ENCODE measurements at regions not wholly inside any gene's neighbourhood (a gene's known extent, or its start where the extent isn't known, plus 50 kb on each side); places are given as distances from the start of the nearest gene placed in this dataset.
"Not testable (repeated sequence)": the region's sequence is repeated elsewhere in the genome, so short reads cannot be mapped to it uniquely, and the experiment has no call there.

DNA sequence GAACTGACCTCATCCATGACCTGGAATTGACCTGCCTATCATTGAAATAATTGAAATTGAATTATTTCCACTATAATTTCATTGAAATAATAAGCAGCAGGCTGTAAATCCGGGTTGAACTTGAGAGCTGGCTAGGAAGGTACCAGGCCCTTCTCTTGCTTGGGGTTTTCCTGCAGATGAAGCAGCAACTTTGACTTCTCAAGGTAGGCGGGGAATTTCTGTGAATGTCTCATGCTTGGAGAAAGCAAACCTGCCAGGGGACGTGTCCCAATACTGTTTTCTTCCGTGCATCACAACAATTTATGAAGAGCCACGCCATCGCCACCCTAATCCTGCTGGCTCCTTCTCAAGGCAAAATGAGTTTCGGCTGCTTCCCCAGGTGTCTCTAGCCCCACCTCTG, 97.5 kb upstream of the XYLT1 start:
- no peak for DNase-seq

DNA sequence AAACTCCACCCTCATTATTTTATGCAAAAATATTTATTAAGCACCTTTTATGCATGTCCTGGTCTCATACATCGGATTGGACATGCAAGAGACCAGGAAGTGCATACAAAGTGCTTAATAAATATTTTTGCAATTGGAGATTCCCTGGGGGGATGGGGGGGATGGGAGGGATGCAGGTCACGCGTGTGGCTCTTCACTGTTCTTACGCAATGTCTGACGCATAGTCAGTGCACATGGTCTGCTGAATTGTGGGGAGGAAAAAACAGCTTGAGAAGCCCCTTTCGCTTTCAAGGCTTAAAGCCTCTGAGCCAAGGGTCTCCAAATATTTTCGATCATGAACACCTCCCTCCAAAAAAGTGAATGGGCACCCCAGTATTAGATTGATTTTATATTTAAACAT, 96.7 kb upstream of the XYLT1 start:
- no peak for DNase-seq

DNA sequence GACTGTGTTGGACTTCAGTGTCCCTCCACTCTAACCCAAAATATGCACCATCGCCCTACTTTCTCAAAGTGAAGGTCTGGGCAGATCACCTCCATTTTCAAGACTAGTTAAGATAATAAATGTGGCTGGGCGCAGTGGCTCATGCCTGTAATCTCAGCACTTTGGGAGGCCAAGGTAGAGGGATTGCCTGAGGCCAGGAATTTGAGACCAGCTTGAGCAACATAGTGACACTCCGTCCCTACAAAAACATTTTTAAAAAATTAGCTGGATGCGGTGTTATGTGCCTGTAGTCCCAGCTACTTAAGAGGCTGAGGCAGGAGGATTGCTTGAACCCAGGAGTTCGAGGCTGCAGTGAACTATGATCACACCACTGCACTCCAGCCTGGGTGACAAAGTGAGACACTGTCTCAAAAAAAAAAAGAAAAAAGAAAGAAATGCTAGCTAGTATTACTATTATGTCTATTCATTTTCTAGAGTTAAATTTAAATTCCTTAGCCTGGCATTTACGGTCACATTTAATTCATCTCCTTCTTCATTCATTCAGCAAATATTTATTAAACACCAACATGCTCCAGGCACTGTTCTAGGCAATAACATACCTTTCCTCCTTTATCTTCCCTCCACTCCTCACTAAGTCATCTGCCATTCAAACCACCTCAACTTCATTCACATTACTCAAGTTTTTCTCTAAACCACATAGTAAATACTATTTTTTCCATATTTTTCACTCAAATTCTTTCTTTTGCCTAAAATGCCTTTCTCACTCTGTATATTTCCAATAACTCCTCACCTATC, 96.1 kb upstream of the XYLT1 start:
- no peak for DNase-seq

DNA sequence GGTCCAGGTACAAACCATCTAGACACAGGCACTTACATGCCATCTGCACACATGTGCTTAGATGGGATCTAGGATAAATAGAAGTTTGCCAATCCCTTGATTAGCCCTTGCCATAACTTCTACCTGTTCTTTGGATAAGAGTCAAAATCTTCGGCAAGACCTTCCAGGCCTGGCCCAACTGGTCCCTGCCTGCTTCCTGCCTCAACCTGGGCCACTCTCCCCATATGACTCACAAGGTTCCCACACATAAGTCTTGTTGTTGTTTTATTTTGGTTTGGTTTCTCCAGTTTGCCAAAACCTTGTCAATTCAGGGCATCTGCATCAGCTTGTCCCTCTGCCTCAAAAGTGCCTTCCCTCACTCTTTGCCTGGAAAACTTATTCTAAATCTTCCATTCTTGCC, 95.3 kb upstream of the XYLT1 start:
- no peak for DNase-seq

DNA sequence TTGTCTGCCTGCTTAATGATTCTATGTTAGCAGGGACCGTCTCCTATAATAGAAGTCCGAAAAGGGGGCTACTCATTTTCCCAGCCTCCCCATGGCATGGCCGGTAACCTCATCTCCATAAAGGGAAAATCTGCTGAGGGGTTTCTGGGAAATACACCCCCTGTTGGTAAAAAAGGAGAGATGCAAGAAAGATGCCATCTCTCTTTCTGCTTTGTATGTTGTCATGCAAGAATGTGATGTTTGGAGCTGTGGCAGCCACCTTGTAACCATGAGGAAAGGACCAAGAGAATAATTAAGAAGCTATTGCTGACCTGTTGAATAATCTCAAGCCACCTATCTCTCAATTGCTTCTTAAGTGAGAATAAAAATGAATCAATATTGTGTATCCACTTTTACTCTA, 94.8 kb upstream of the XYLT1 start:
- DNase-seq = no peak

DNA sequence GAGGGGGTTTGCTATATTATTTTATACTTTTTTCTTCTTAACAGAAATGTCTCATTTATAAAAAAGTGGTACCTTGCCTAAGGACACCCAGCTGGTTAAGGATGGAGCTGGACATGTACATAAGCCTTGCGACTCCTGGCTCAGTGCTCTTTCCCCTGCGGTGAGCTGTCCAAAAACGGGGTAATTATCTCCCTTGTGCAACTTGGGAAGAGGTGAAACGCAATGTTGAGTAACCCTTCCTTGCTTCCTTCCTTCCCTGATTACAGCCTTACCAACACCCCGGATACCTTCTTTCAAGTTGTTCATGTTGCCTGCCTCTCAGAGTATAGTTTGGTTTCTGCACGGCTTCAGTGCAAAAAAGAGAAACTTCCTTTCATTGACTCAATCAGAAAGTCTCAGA, 94.1 kb upstream of the XYLT1 start:
- no peak for DNase-seq

DNA sequence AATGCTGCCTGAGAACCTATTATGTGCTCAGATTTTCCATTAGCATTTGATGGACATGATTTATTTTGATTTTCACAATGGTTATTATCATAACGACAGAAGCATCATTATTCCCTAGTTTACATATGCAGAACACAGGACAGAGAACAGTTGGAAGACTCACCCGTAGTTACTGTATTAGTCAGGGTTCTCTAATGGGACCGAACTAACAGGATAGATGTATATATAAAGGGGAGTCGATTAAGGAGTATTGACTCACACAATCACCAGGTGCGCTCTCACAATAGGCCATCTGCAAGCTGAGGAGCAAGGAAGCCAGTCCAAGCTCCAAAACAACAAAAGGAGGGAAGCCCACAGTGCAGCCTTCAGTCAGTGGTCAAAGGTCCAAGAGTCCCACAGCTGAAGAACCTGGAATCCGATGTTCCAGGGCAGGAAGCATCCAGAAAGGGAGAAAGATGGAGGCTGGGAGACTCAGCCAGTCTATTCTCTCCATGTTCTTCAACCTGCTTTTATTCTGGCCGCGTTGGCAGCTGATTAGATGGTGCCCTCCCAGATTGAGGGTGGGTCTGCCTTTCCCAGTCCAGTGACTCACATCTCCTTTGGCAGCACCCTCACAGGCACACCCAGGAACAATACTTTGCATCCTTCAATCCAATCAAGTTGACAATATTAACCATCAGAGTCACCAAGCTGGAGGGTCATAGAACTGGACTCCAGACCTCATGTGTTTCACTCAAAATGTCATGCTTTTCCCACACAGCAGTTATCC, 92.7 kb upstream of the XYLT1 start:
- DNase-seq = no peak

DNA sequence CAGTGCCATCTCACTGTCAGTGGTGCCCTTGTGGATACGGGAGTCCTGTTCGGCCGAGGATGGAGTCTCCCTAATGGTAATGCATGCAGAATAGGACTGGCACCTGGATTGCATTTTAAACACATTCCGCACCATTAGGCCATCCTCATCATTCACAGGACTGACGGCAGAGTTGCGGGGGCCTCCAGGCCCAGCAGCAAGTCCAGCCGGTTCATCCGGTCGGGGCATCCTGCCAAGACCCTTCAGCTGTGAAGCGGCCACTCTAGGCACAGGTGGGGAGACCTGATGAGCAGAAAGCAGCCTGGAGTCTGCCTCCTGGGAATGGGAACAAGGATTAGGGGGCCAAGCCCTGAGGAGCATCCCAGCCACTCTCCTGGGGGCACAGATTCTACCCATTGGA, 90.3 kb upstream of the XYLT1 start:
- peak; percentile 94 for DNase-seq

DNA sequence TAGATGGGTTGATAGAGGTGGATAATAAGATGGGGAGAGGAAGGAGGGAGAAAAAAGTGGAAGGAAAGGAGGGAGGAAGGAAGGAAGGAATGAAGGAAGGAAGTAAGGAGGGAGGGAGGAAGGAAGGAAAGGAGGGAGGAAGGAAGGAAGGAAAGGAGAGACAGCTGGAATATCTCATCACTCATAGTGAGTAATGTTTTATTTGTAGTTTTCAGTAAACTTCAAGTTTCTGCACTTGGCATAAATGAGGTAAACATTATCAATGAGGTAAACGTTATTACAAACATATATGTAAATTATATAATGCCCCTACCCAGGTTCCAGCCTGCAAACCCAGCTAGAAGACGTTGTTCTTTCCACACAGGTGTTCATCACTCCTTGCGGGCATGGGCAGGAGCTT, 89.8 kb upstream of the XYLT1 start:
- DNase-seq = no peak

DNA sequence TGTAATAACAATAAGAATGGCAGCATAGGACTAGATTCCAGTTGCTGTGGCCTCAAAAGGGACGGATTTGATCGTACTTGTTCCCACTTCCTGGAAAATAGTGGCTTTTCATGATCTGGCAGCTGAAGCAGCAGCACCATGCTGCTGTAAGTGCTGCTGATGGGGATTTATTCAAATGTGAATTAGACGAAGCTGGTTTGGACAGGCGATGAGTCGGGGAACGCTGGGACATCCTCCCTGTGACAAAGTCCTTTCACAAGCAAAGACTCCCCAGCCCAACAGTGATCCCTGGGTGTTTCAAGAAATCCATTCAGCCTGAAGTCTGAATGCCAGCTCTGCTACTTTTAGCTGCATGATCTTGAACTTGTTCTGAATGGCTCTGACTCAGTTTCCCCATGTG, 88.6 kb upstream of the XYLT1 start:
- DNase-seq = no peak

DNA sequence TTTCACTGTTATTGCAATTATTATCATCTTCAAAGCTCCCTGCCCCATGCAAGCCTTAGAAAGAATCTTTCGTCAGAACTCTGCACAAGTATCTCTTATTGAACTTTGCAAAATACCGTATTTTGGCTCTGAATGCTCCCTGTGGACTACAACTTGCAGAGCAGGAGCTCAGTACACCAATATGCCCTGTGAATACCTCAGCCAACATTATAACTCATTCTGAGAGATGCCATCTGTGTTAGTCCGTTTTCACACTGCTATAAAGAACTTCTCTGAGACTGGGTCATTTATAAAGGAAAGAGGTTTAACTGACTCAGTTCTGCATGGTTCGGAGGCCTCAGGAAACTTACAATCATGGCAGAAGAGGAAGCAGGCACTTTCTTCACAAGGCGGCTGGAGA, 87.2 kb upstream of the XYLT1 start:
- no peak for DNase-seq

DNA sequence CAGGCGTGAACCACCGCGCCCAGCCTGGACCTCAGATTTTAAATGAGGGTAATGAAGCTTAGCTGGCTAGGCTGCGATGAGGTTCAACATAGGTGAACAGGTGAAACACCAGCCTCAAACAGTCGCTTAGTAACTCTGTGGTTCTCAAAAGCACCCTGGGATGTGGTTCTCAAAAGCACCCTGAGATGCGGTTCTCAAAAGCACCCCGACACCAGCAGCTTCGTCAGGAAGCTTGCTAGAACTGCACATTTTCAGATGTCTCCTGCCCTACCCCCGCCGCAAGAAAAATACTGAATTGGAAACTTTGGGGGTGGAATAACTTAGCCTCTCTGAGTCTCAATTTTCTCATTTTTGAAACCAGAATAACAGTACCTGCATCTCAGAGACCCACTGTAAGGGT, 86.7 kb upstream of the XYLT1 start:
- no peak for DNase-seq

DNA sequence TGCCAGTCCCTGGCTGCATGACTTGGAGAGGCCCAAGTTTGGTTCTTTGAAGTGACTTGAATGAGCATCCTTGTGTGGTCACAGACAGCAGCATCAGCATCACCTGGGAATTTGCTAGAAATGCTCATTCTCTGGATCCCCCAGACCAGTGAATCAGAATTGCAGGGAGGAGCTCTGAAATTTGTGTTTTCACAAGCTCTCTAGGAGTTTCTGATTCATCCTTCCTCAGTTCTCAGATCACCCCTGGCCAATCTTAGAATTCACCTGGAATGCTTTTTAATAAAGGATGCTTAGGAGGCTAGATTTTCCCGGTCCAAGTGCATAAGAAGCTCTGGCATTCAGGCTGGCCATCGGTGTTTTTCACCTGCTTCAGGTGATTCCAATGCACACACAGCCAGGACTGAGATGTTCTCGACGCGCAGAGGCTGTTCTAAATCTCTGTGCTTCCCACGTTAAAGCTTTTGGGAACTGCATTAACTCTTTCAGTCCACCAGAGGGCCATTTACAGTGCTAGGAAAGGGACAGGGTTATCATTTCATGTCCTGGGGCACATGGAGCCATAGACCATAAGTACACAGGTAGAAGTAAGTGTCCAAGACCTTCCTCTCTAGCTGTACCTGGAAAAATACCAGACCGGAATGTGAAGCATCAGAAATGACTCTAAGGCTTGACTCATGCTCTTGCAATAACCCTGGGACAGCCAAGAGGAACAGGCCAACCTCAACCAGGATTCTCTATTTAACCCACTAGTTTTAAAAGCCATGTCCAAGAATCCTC, 85.7 kb upstream of the XYLT1 start:
- DNase-seq = peak; percentile 52

DNA sequence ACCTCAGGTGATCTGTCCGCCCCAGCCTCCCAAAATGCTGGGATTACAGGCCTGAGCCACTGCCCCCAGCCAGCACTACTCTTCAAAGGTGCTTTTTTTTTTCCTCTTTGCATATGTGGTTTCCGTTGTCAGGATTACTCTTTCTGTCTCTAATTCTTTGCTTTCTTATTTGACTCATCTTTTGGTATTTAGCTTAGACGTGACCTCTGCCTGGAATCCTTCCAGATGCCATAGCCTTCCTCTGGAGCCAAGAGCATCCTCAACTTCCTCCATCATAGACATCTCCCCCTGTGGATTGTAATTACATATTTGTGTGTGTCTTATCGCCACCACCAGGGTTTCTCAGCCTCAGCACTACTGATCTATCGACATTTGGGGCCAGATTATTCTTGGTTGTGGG, 84.4 kb upstream of the XYLT1 start:
- no peak for DNase-seq

DNA sequence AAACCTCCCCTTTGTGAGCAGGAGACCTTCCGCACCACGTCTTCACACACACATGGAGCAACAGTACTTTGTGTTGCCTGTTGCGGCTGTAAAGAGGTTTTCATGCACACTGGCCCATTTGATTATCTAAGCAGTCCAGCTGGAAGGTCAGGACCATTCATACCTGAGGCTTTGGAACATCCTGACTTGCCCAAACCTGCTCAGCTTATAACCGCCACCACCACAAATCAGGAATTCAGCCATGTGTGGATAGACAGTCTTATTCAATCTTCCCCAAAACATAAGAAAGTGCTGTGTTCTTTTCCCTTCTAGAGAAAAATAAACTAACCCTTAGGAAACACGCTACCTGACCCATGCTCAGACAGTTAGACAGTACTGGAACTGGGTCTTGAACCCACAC, 81.6 kb upstream of the XYLT1 start:
- no peak for DNase-seq

DNA sequence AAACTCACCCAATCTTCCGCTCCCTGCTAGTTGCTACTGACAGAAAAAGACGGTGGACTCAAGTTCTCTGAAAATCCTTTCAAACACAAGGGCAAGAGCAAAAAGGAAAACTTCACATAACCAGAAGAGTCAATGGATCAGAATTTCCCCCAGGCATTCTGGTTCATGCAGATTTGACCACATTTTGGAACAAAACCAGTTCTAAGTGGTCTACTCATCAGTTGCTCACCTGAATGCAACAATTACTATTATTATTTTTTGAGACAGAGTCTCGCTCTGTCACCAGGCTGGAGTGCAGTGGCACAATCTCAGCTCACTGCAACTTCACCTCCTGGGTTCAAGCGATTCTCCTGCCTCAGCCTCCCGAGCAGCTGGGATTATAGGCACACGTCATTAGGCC, 80.9 kb upstream of the XYLT1 start:
- DNase-seq = not testable (repeated sequence)

DNA sequence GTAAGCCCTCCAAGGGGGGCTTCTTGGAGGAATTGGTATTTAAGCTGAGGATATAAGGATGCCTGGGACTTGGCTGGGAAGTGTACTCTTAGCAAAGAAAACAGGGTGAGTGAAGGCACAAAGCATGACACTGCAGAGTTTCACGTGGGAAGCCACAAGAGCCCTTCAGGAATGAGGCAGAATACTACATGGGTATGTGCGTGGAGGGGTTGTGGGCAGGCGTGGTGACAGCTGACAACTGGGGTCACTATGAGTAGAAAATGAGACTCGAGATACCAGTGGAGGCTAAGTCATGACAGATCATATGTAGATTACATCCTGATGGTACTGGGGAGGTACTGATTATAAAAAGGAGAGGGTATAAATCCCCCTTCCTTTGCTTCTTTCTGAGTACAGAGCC, 78.1 kb upstream of the XYLT1 start:
- no peak for DNase-seq

DNA sequence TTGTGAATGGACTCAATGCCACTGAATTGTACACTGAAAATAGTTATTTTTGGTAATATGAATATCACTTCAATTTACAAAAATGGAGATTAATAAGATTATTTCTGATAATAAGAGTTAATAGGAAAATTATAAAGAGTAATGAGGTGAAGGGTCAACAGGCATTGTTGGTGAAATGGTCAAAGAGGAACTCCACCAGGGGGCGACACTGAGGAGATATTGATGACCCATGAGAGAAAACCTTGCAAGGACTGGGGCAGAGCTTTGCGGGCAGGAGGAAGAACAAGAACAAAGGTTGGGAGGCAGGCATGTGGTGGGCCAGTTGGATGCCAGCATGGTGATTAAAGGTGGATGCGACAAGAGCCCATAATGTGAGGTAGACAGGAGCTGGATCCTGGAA, 74.0 kb upstream of the XYLT1 start:
- no peak for DNase-seq

DNA sequence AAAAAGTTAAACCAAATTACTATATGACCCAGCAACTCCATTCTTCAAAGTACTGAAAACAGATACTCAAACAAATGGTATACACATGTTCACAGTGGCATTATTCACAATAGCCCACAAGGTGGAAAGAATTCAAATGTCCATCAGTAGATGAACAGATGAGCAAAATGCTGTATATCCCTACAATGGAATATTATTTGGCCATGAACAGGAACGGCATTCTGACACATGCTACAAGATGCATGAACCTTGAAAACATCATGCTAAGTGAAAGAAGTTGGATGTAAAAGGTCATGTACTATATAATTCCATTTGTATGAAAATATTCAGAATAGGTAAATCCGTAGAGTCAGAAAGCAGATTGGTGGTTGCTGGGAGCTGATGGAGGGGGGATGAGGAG, 73.5 kb upstream of the XYLT1 start:
- DNase-seq = no peak

DNA sequence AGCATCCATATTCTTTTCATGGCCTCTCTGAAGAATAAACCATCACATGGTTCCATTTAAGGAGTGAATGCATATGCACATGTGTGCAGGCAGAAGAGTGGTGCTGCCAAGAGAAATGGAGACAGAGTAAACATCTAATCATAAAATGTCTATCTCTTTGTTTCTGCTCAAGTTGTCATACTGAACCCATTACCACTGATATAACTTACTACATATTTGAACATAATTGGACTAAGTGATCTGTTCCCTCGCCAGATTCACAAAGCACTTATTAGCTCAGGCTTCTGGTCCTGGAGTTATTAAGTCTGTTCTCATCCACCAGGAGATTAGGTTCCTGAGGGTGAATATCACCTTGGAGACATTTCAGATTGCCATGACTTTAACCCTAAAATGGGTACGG, 72.3 kb upstream of the XYLT1 start:
- DNase-seq = no peak

DNA sequence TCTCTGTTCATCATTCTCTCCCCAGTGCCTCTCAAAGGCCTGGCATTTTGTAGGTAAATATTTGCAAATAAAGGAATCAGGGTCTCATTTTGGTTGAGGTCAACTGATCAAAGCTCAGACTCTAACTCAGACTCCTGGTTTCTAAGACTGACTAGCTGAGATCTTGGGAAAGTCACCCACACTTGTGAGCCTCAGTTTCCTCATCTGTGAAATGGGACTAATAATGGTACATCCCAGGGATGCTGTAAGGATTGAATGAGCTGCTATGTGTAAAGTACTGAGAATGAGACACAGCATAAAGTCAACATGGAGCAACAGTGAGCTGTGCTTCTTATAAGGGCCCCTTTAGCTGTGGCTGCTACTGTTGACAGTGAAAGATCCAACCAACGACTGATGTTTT, 70.6 kb upstream of the XYLT1 start:
- DNase-seq = no peak

DNA sequence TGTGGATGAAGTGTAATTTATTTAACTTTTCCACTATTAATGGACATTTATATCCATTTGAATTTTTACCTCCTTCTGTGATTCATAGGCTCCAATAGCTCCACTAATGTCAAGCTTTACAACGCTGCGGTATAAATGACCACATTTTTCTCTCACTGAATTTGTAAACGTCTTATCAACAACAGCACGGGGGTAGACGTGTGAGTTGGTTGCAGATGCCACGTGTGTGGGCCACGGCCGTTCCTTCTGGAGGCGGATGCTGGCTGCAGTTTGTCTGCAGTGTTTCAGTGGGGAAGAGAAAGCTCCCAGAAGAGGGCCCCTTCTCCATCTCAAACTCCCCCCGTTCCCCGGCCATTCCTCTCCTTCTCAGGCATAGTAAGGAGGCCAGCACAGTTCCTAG, 68.2 kb upstream of the XYLT1 start:
- DNase-seq = no peak

DNA sequence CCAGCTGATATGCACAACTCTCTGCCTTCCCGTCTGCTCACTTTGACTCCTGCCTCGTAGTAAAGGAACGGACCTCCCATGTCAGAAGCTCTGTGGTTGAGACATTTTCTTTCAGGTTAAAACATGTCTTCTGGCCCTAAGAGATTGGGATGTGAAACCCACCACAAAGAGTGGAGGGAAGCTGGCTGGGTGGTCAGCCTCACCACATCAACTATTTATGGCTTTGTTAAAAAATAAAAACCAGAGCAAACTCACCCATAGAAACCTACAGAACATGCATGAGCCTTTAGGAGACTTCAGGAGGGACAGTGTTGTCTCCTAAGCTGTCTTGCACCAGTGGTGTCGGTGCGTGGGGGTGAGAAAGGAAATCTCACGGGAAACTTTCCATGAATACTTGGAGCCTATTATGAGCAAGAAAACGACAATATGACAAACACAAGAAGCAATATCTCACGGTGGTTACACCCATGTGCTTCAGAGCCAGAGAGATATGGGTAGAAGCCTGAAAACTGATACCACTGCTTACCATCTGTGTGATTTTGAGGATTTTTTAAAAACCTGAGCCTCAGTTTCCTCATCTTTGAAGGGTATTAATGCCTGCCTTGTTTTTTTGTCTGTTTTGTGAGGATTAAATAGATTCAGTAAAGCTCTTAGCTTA, 61.7 kb upstream of the XYLT1 start:
- no peak for DNase-seq
